Trophoblast cell (in vitro differentiated cells and primary cell): ENCODE measurements at regions not wholly inside any gene's neighbourhood (a gene's known extent, or its start where the extent isn't known, plus 50 kb on each side); places are given as distances from the start of the nearest gene placed in this dataset.

ENCODE experiments used
- DNase-seq, 2 donors: peaks; one replicate each; pipeline ENCODE4 v3.0.0-alpha.2; 2016
- H2AFZ ChIP-seq: 2 replicates; pipeline ENCODE4 v1.6.1; 2013; ENCODE audit warnings: low read length, moderate library complexity, mild to moderate bottlenecking; ENCODE audit not compliant: insufficient read depth, poor library complexity
- H2AK5ac ChIP-seq: 2 replicates; pipeline ENCODE4 v1.6.1; 2013; ENCODE audit warnings: mild to moderate bottlenecking, low read length
- H2BK120ac ChIP-seq: 2 replicates; pipeline ENCODE4 v1.6.1; 2013; ENCODE audit warnings: low read length, mild to moderate bottlenecking, moderate library complexity; ENCODE audit not compliant: insufficient read depth, poor library complexity
- H2BK12ac ChIP-seq: 2 replicates; pipeline ENCODE4 v1.6.1; 2013; ENCODE audit warnings: mild to moderate bottlenecking, low read length, moderate library complexity
- H2BK5ac ChIP-seq: 2 replicates; pipeline ENCODE4 v1.6.1; 2013; ENCODE audit warnings: low read length, low read depth, moderate library complexity, mild to moderate bottlenecking; ENCODE audit not compliant: poor library complexity
- H3K14ac ChIP-seq: 2 replicates; pipeline ENCODE4 v1.6.1; 2013; ENCODE audit warnings: mild to moderate bottlenecking, low read length
- H3K18ac ChIP-seq: 2 replicates; pipeline ENCODE4 v1.6.1; 2013; ENCODE audit warnings: mild to moderate bottlenecking, low read length
- H3K23ac ChIP-seq: 2 replicates; pipeline ENCODE4 v1.6.1; 2013; ENCODE audit warnings: low read length
- H3K27ac ChIP-seq: 2 replicates; pipeline ENCODE4 v1.5.1; 2013; ENCODE audit warnings: low read depth, mild to moderate bottlenecking, inconsistent platforms, low read length, moderate library complexity
- H3K27me3 ChIP-seq: 2 replicates; pipeline ENCODE4 v1.6.1; 2013; ENCODE audit warnings: inconsistent platforms, mild to moderate bottlenecking, low read length, moderate library complexity; ENCODE audit not compliant: insufficient read depth
- H3K36me3 ChIP-seq, 2 experiments: 1 replicate in 1 of 2; 2 replicates in 1 of 2; pipeline ENCODE4 v1.6.1; 2013; ENCODE audit warnings: low read length in 2 of 2, mild to moderate bottlenecking in 2 of 2, moderate library complexity in 1 of 2; ENCODE audit not compliant: insufficient read depth in 2 of 2, control insufficient read depth in 1 of 2
- H3K4ac ChIP-seq: 2 replicates; pipeline ENCODE4 v1.6.1; 2013; ENCODE audit warnings: low read depth, mild to moderate bottlenecking, low read length, moderate library complexity
- H3K4me1 ChIP-seq, 2 experiments: 1 replicate in 1 of 2; 2 replicates in 1 of 2; pipeline ENCODE4 v1.6.1; 2013; ENCODE audit warnings: low read length in 2 of 2, mild to moderate bottlenecking in 2 of 2, moderate library complexity in 1 of 2; ENCODE audit not compliant: insufficient read depth in 2 of 2, control insufficient read depth in 1 of 2
- H3K4me2 ChIP-seq: 2 replicates; pipeline ENCODE4 v1.6.1; 2013; ENCODE audit warnings: inconsistent platforms, mild to moderate bottlenecking, low read length, moderate library complexity
- H3K4me3 ChIP-seq: 2 replicates; pipeline ENCODE4 v1.5.1; 2013; ENCODE audit warnings: mild to moderate bottlenecking, low read depth, low read length, inconsistent platforms
- H3K79me1 ChIP-seq: one replicate; pipeline ENCODE4 v1.6.1; 2013; ENCODE audit warnings: low read length
- H3K79me2 ChIP-seq: 2 replicates; pipeline ENCODE4 v1.6.1; 2013; ENCODE audit warnings: low read length, mild to moderate bottlenecking; ENCODE audit not compliant: control insufficient read depth, insufficient read depth, poor library complexity
- H3K9ac ChIP-seq: 2 replicates; pipeline ENCODE4 v1.6.1; 2013; ENCODE audit warnings: mild to moderate bottlenecking, low read length
- H3K9me3 ChIP-seq: 2 replicates; pipeline ENCODE4 v1.6.1; 2013; ENCODE audit warnings: low read depth, mild to moderate bottlenecking, control low read depth, inconsistent platforms, low read length; ENCODE audit not compliant: insufficient read depth
- H4K12ac ChIP-seq: 2 replicates; pipeline ENCODE4 v1.6.1; 2013; ENCODE audit warnings: low read depth, mild to moderate bottlenecking, low read length, moderate library complexity
- H4K8ac ChIP-seq: 2 replicates; pipeline ENCODE4 v1.6.1; 2013; ENCODE audit warnings: low read depth, mild to moderate bottlenecking, low read length, moderate library complexity
- H4K91ac ChIP-seq: one replicate; pipeline ENCODE4 v1.6.1; 2013; ENCODE audit warnings: low read depth, mild to moderate bottlenecking, low read length, moderate library complexity
- WGBS: extraction: QIAGEN DNeasy Blood & Tissue Kit; methylation state at CpG from one replicate; pipeline ENCODE4 v1.1.7; 2013; ENCODE audit warnings: missing lambda C conversion rate; ENCODE audit not compliant: insufficient read length, insufficient coverage; ENCODE audit errors: extremely low coverage; 5-methylcytosine and 5-hydroxymethylcytosine counted together

DNA sequence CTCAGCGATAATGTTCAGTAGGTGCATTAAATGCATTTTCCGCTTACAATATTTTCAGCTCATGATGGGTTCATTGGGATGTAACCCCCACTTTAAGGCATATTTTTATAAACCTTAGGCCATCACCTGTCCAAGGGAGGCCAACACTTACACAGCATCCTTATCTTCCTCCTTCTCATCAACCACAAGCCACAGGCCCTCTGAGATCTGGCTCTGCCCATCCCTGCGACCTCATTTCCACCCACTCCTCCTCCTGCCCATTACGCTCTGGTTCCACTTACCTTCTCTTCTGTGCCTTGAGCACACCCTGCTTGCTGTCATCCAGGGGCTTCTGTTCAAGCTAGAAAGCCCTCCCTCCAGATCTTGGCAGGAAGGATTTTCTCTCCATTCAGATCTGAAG lies 93.2 kb downstream of the EGLN3 start:
- no peak overlapping the region for H3K9ac ChIP-seq
- H4K12ac ChIP-seq: no peak overlapping the region
- no peak overlapping the region for H3K4me3 ChIP-seq
- H2AFZ ChIP-seq: no peak overlapping the region
- H3K4me2 ChIP-seq: no peak overlapping the region
- H2BK120ac ChIP-seq: no peak overlapping the region
- no peak overlapping the region for H2BK5ac ChIP-seq
- DNase-seq: no peak
- H3K36me3 ChIP-seq: no peaks in the 10 kb centered on the region
- no CpG with 5 or more reads among the region's 4 CpGs for WGBS
- H3K23ac ChIP-seq: no peak overlapping the region
- H3K79me1 ChIP-seq: peaks cover 13% of the 10 kb centered on the region
- H3K9me3 ChIP-seq: no peaks in the 10 kb centered on the region
- H3K4ac ChIP-seq: no peak overlapping the region
- H3K4me1 ChIP-seq: peaks cover 8 to 21% of the 10 kb centered on the region in 2 experiments
- H4K91ac ChIP-seq: no peak overlapping the region
- H3K79me2 ChIP-seq: no peaks in the 10 kb centered on the region
- no peak overlapping the region for H2AK5ac ChIP-seq
- no peak overlapping the region for H3K14ac ChIP-seq
- H3K27me3 ChIP-seq: no peaks in the 10 kb centered on the region
- H3K27ac ChIP-seq: no peak overlapping the region
- H4K8ac ChIP-seq: no peak overlapping the region
- H3K18ac ChIP-seq: no peak overlapping the region
- peak overlapping the region; percentile 4 for H2BK12ac ChIP-seq

DNA sequence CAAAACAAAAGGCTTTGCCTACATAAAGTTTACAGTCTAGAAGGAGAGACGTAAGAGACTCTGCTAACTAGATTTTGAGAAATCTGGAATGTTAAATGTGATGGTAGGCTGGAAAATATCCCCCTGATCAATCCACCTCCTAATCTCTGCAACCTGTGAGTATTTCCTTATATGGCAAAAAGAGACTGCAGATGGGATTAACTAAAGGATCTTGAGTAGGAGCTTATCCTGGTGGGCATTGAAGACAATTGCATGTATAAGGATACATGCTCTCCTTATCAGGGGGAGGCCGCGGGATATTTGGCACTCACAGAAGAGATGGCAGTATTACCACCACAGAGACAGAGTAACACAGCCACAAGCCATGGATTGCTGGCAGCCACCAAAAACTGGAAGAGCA lies 95.2 kb downstream of the EGLN3 start:
- Histone ChIP-seq H3K27me3 (no peaks in the 10 kb centered on the region), H3K4me1 (peaks cover 8 to 15% of the 10 kb centered on the region in 2 experiments), H3K14ac (no peak overlapping the region), H4K12ac (no peak overlapping the region), H3K79me2 (no peaks in the 10 kb centered on the region), H3K4ac (no peak overlapping the region), H2AK5ac (no peak overlapping the region), H3K9me3 (no peaks in the 10 kb centered on the region), H3K23ac (no peak overlapping the region), H4K91ac (no peak overlapping the region), H2BK120ac (no peak overlapping the region), H3K18ac (no peak overlapping the region), H3K9ac (no peak overlapping the region), H2BK5ac (no peak overlapping the region), H3K36me3 (no peaks in the 10 kb centered on the region), H3K79me1 (peaks cover 13% of the 10 kb centered on the region), H3K27ac (no peak overlapping the region), H2AFZ (no peak overlapping the region), H3K4me2 (no peak overlapping the region), H4K8ac (no peak overlapping the region), H3K4me3 (no peak overlapping the region), H2BK12ac (no peak overlapping the region)
- DNase-seq: no peak
- whole genome bisulfite sequencing: no CpG with 5 or more reads among the region's 3 CpGs
